ENCODE measurements at regions not wholly inside any gene's neighbourhood (a gene's known extent, or its start where the extent isn't known, plus 50 kb on each side); places are given as distances from the start of the nearest gene placed in this dataset.
"Not testable (repeated sequence)": the region's sequence is repeated elsewhere in the genome, so short reads cannot be mapped to it uniquely, and the experiment has no call there.

- DNase-seq (ENCODE audit: low spot score) = not testable (repeated sequence)
These were observed 158.3 kb upstream of the POTEB2 start for GRCh38 chr15:21024235-21024987.

GRCh38 chr15:21018176-21018575, 152.1 kb upstream of the POTEB2 start:
- DNase-seq (ENCODE audit: low spot score) = not testable (repeated sequence)

GRCh38 chr15:21017326-21017725, 151.2 kb upstream of the POTEB2 start:
- DNase-seq (ENCODE audit: low spot score) = not testable (repeated sequence)

- DNase-seq (ENCODE audit: low spot score) = not testable (repeated sequence)
These were observed 150.5 kb upstream of the POTEB2 start for GRCh38 chr15:21016589-21016988.

- not testable (repeated sequence) for DNase-seq (ENCODE audit: low spot score)
These were observed 149.1 kb upstream of the POTEB2 start for GRCh38 chr15:21015171-21015570.

- DNase-seq (ENCODE audit: low spot score) = not testable (repeated sequence)
These were observed 147.2 kb upstream of the POTEB2 start for GRCh38 chr15:21013308-21013707.

- DNase-seq (ENCODE audit: low spot score) = not testable (repeated sequence)
These were observed 143.5 kb upstream of the POTEB2 start for GRCh38 chr15:21009651-21010050.

GRCh38 chr15:21003459-21003858, 137.3 kb upstream of the POTEB2 start:
- DNase-seq (ENCODE audit: low spot score) = not testable (repeated sequence)

- not testable (repeated sequence) for DNase-seq (ENCODE audit: low spot score)
These were observed 135.8 kb upstream of the POTEB2 start for GRCh38 chr15:21001950-21002349.

GRCh38 chr15:20991691-20992090, 125.6 kb upstream of the POTEB2 start:
- not testable (repeated sequence) for DNase-seq (ENCODE audit: low spot score)

- DNase-seq (ENCODE audit: low spot score) = not testable (repeated sequence)
These were observed 125.1 kb upstream of the POTEB2 start for GRCh38 chr15:20991253-20991652.

GRCh38 chr15:20986775-20987174, 120.7 kb upstream of the POTEB2 start:
- not testable (repeated sequence) for DNase-seq (ENCODE audit: low spot score)

- DNase-seq (ENCODE audit: low spot score) = not testable (repeated sequence)
These were observed 111.9 kb upstream of the POTEB2 start for GRCh38 chr15:20978057-20978456.

- DNase-seq (ENCODE audit: low spot score) = not testable (repeated sequence)
These were observed 106.6 kb upstream of the POTEB2 start for GRCh38 chr15:20972762-20973161.

- DNase-seq (ENCODE audit: low spot score) = not testable (repeated sequence)
These were observed 93.2 kb upstream of the POTEB2 start for GRCh38 chr15:20959299-20959698.

- not testable (repeated sequence) for DNase-seq (ENCODE audit: low spot score)
These were observed 63.2 kb upstream of the POTEB2 start for GRCh38 chr15:20929322-20929721.
